ENCODE measurements at regions not wholly inside any gene's neighbourhood (a gene's known extent, or its start where the extent isn't known, plus 50 kb on each side); places are given as distances from the start of the nearest gene placed in this dataset.

DNA sequence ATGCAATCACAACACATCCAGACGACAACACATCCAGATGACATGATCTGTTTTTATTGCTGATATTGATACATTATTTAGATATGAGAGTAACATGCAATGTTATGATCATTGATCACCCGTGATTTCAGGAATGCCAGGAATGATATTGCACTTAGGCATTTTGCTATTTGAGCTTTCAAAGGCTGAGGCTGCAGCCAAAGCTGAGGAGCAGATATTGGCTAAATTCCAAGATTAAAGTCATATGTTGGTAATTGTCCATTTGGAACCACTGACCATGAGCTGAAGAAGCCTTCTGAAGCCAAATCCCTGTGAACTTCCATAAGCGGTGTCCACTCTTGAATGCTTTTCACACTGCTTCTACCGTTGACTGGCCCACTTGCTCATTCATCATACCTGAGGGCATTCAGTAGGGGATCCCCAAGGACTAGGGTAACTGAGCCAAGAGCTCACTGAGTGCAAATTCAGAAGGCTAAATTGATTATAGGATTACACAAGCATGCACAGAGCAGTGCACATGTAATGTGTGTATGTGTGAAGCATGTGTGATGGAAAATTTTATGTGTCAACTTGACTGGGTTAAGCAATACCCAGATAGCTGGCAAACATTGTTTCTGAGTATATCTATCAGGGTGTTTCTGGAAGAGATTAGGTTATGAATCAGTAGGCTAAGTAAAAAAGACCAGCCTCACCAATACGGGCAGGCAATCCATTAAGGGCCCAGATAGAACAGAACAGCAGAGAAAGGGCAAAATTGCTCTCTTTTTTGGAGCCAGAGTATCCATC lies 92.1 kb upstream of the PLAAT1 start:
- H3K4me3 ChIP-seq (ENCODE audit: low read depth, low read length), result no peak overlapping the region
- H3K9me3 ChIP-seq (ENCODE audit: control insufficient read depth, insufficient read depth, low read depth, low read length), result no peaks in the 10 kb centered on the region
- no peaks in the 10 kb centered on the region for H3K4me1 ChIP-seq (ENCODE audit: control insufficient read depth, insufficient read depth, low read length)
- no peak overlapping the region for H3K27ac ChIP-seq (ENCODE audit: extremely low read depth, low read depth, low read length)
- POLR2A ChIA-PET, result no interaction called here
- CTCF ChIA-PET, result no interaction called here
- no peaks in the 10 kb centered on the region for H3K36me3 ChIP-seq (ENCODE audit: control insufficient read depth in 2 of 2, insufficient read depth in 1 of 2, low read length in 2 of 2)
- TF ChIP-seq ZNF48 (tag by site-specific recombination; IDR thresholded peaks at IDR 0.05) (no peak), BCL11B (tag by site-specific recombination; IDR thresholded peaks at IDR 0.05; ENCODE audit: low read depth) (no peak), ZNF114 (tag by site-specific recombination; IDR thresholded peaks at IDR 0.05) (no peak), ZBTB20 (tag by site-specific recombination; IDR thresholded peaks at IDR 0.05) (no peak), EGR2 (tag by site-specific recombination; IDR thresholded peaks at IDR 0.05; ENCODE audit: low read depth) (no peak), ZNF670 (tag by site-specific recombination; IDR thresholded peaks at IDR 0.05; ENCODE audit: low read depth) (no peak), PRDM1 (tag by site-specific recombination; IDR thresholded peaks at IDR 0.05) (no peak), ZNF138 (tag by site-specific recombination; IDR thresholded peaks at IDR 0.05; ENCODE audit: borderline replicate concordance) (no peak)
- TF ChIP-seq, protein P1, sequence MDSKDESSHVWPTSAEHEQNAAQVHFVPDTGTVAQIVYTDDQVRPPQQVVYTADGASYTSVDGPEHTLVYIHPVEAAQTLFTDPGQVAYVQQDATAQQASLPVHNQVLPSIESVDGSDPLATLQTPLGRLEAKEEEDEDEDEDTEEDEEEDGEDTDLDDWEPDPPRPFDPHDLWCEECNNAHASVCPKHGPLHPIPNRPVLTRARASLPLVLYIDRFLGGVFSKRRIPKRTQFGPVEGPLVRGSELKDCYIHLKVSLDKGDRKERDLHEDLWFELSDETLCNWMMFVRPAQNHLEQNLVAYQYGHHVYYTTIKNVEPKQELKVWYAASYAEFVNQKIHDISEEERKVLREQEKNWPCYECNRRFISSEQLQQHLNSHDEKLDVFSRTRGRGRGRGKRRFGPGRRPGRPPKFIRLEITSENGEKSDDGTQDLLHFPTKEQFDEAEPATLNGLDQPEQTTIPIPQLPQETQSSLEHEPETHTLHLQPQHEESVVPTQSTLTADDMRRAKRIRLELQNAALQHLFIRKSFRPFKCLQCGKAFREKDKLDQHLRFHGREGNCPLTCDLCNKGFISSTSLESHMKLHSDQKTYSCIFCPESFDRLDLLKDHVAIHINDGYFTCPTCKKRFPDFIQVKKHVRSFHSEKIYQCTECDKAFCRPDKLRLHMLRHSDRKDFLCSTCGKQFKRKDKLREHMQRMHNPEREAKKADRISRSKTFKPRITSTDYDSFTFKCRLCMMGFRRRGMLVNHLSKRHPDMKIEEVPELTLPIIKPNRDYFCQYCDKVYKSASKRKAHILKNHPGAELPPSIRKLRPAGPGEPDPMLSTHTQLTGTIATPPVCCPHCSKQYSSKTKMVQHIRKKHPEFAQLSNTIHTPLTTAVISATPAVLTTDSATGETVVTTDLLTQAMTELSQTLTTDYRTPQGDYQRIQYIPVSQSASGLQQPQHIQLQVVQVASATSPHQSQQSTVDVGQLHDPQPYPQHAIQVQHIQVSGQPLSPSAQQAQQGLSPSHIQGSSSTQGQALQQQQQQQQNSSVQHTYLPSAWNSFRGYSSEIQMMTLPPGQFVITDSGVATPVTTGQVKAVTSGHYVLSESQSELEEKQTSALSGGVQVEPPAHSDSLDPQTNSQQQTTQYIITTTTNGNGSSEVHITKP (tag by site-specific recombination; IDR thresholded peaks at IDR 0.05), result no peak
- TF ChIP-seq, protein P2, sequence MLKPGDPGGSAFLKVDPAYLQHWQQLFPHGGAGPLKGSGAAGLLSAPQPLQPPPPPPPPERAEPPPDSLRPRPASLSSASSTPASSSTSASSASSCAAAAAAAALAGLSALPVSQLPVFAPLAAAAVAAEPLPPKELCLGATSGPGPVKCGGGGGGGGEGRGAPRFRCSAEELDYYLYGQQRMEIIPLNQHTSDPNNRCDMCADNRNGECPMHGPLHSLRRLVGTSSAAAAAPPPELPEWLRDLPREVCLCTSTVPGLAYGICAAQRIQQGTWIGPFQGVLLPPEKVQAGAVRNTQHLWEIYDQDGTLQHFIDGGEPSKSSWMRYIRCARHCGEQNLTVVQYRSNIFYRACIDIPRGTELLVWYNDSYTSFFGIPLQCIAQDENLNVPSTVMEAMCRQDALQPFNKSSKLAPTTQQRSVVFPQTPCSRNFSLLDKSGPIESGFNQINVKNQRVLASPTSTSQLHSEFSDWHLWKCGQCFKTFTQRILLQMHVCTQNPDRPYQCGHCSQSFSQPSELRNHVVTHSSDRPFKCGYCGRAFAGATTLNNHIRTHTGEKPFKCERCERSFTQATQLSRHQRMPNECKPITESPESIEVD (tag by site-specific recombination; IDR thresholded peaks at IDR 0.05), result no peak
- TF ChIP-seq, protein P3, sequence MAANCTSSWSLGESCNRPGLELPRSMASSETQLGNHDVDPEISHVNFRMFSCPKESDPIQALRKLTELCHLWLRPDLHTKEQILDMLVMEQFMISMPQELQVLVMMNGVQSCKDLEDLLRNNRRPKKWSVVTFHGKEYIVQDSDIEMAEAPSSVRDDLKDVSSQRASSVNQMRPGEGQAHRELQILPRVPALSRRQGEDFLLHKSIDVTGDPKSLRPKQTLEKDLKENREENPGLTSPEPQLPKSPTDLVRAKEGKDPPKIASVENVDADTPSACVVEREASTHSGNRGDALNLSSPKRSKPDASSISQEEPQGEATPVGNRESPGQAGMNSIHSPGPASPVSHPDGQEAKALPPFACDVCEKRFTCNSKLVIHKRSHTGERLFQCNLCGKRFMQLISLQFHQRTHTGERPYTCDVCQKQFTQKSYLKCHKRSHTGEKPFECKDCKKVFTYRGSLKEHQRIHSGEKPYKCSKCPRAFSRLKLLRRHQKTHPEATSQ (tag by site-specific recombination; IDR thresholded peaks at IDR 0.05), result no peak
- TF ChIP-seq, protein P4, sequence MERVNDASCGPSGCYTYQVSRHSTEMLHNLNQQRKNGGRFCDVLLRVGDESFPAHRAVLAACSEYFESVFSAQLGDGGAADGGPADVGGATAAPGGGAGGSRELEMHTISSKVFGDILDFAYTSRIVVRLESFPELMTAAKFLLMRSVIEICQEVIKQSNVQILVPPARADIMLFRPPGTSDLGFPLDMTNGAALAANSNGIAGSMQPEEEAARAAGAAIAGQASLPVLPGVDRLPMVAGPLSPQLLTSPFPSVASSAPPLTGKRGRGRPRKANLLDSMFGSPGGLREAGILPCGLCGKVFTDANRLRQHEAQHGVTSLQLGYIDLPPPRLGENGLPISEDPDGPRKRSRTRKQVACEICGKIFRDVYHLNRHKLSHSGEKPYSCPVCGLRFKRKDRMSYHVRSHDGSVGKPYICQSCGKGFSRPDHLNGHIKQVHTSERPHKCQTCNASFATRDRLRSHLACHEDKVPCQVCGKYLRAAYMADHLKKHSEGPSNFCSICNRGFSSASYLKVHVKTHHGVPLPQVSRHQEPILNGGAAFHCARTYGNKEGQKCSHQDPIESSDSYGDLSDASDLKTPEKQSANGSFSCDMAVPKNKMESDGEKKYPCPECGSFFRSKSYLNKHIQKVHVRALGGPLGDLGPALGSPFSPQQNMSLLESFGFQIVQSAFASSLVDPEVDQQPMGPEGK (tag by site-specific recombination; IDR thresholded peaks at IDR 0.05), result no peak

DNA sequence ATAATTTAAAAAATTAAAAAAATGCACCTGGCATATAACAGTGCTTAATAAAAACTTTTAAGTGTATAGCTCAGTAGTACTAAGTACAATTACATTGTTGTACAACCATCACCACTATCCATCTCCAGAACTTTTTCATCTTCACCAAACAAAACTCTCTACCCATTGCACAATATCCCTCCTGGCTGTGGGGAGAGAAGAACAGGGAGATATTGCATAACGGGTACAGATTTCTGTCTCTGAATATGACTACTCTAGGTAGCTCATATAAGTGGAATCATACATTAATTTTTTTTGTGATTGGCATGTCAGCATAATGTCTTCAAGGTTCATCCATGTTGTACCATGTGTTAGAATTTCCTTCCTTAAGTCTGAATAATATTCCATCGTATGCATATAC lies 91.0 kb upstream of the PLAAT1 start:
- POLR2A ChIA-PET, result no interaction called here
- H3K9me3 ChIP-seq (ENCODE audit: control insufficient read depth, insufficient read depth, low read depth, low read length), result no peaks in the 10 kb centered on the region
- CTCF ChIA-PET, result no interaction called here
- H3K27ac ChIP-seq (ENCODE audit: extremely low read depth, low read depth, low read length), result no peak overlapping the region
- no peaks in the 10 kb centered on the region for H3K36me3 ChIP-seq (ENCODE audit: control insufficient read depth in 2 of 2, insufficient read depth in 1 of 2, low read length in 2 of 2)
- no peak overlapping the region for H3K4me3 ChIP-seq (ENCODE audit: low read depth, low read length)
- no peaks in the 10 kb centered on the region for H3K4me1 ChIP-seq (ENCODE audit: control insufficient read depth, insufficient read depth, low read length)
- TF ChIP-seq IKZF3 (tag by site-specific recombination; IDR thresholded peaks at IDR 0.05), result no peak
- no peak for TF ChIP-seq SETDB1 (IDR thresholded peaks at IDR 0.05; ENCODE audit: insufficient read length, low read length)
- no peak for TF ChIP-seq GFI1B (tag by site-specific recombination; IDR thresholded peaks at IDR 0.05)
- no peak for TF ChIP-seq ZNF416 (tag by site-specific recombination; IDR thresholded peaks at IDR 0.05)
- TF ChIP-seq, protein P5, sequence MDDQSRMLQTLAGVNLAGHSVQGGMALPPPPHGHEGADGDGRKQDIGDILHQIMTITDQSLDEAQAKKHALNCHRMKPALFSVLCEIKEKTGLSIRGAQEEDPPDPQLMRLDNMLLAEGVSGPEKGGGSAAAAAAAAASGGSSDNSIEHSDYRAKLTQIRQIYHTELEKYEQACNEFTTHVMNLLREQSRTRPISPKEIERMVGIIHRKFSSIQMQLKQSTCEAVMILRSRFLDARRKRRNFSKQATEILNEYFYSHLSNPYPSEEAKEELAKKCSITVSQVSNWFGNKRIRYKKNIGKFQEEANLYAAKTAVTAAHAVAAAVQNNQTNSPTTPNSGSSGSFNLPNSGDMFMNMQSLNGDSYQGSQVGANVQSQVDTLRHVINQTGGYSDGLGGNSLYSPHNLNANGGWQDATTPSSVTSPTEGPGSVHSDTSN (CRISPR knock-in tag; IDR thresholded peaks at IDR 0.05), result no peak
- TF ChIP-seq ZNF391 (tag by site-specific recombination; IDR thresholded peaks at IDR 0.05; ENCODE audit: borderline replicate concordance, low read depth), result no peak
- no peak for TF ChIP-seq MYNN (tag by site-specific recombination; IDR thresholded peaks at IDR 0.05; ENCODE audit: borderline replicate concordance)
- TF ChIP-seq, protein P6, sequence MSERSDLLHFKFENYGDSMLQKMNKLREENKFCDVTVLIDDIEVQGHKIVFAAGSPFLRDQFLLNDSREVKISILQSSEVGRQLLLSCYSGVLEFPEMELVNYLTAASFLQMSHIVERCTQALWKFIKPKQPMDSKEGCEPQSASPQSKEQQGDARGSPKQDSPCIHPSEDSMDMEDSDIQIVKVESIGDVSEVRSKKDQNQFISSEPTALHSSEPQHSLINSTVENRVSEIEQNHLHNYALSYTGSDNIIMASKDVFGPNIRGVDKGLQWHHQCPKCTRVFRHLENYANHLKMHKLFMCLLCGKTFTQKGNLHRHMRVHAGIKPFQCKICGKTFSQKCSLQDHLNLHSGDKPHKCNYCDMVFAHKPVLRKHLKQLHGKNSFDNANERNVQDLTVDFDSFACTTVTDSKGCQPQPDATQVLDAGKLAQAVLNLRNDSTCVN (tag by site-specific recombination; optimal IDR thresholded peaks at IDR 0.05), result no peak
- TF ChIP-seq ZXDB (tag by site-specific recombination; IDR thresholded peaks at IDR 0.05), result no peak
- no peak for TF ChIP-seq ZNF530 (tag by site-specific recombination; IDR thresholded peaks at IDR 0.05; ENCODE audit: low read depth)
